Activated CD8-positive, alpha-beta memory T cell treated with anti-CD3 and anti-CD28 coated beads, Interleukin-2, amount 50 U/mL, for 48 hours (primary cell): ENCODE measurements at regions not wholly inside any gene's neighbourhood (a gene's known extent, or its start where the extent isn't known, plus 50 kb on each side); places are given as distances from the start of the nearest gene placed in this dataset.

Experiments
- DNase-seq: peaks from one replicate; pipeline ENCODE4 v3.0.0-alpha.2; 2020

DNA sequence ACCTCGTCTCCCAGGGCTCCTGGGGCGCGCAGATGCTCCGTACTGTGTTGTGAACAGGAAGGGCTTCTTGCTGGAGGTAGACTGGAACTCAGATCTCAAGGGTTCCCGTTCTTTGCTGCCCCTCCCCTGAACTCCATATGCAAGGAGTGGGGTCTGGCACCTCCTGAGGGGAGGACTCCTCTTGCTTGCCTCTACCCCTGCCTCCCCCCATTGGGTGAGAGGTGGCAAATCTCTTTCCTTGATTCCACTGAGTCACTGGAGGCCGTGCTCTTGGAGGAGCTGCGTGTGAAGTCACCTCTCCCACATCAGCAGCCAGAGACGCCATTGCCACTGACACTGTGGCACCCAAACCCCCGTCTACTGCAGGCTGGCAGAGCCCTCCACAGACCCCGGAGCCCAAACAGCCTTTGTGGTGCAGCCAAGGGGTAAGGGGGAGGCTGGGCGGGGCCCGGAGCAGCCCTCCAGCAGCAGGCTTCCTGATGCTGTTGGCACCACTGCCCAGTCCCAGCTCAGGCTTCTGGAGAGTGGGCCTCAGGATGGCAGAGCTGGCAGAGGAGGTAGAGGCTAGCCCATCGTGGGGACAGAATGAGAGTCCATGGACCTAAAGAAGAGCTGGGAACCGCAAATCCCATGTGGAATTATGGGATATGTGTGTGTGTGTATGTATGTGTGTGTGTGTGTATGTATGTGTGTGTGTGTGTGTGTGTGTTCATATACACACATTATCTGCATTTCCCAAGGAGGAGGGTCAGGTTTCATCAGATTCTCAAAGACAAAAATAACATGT lies 104.9 kb upstream of the RUNX3 start:
- peak; percentile 68 for DNase-seq

DNA sequence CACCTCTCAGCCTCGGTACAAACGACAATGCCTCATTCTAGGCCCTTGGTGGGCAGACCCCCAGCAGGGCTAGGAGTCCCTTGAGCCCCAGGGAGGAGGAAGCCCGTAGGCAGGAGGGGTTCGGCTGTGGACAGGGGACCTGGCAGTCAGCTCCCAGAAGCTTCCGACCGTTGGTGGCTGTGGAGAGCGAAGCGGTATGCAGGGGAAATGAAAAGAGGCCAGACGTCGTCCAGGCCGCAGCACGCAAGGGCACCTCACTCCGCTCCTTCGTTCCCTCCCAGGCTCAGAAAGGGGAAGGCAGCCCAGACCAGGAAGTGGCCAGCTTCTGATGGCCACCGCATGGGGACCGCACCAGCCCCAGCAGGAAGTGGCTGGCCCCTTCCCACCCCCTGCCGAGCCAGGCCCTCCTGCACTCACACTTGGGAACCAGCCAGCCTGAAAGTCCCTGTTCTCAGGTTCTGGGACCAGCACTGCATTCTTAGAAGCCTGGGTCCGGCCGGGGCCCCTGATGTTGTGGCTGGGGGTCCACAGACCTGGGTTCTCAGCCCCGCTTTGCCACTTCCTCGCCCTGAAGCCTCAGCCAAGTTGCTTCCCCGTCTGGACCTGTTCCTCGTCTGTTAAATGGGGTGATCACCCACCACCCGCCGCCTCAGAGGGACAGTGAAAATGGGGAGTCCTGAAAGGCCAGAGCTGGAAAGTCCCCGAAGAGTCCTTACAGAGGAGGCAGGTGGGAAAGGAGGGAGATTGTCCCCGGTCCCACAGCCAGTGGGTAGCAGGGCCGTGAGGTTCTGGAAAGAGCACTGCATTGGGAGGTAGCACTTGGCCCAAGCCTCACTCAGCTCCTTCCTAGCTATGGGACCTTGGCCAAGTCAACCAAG lies 104.0 kb upstream of the RUNX3 start:
- DNase-seq, result peak; percentile 65

DNA sequence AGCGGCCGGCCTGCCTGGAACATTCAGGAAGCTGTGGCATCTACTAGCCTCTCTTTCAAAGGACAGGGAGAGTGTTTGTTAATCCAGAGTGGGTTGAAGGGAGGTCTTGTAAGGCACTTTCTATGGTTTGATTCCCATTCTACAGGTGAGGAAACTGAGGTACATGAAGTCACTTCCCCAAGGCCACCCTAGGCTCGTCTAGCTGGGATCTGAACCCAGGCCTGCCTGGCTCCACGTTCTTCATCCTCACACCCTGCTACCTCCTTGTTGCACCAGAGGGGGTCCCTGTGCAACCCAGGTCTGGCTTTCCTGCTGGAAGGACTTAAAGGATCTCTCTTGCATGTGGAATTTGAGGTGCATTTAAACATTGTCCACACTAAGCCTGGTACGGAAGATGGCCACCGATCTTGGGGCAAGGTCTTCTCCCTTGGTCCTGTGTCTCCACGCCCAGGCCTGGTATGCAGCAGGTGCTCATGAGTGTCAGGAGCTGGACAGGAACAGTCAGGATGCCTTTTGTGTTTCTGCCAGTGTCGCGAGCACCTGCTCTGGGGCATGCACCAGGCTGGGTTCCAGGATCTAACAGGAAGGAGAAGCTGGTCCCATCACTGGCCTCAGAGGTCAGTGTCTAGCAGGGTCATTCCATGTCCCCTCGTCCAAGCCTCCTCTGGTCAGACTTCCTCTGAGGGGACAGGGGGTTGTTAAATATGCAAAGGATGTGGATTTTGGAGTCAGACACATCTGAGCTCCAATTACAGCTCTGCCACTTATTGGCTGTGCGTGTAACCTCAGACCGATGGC lies 103.2 kb upstream of the RUNX3 start:
- peak; percentile 62 for DNase-seq

DNA sequence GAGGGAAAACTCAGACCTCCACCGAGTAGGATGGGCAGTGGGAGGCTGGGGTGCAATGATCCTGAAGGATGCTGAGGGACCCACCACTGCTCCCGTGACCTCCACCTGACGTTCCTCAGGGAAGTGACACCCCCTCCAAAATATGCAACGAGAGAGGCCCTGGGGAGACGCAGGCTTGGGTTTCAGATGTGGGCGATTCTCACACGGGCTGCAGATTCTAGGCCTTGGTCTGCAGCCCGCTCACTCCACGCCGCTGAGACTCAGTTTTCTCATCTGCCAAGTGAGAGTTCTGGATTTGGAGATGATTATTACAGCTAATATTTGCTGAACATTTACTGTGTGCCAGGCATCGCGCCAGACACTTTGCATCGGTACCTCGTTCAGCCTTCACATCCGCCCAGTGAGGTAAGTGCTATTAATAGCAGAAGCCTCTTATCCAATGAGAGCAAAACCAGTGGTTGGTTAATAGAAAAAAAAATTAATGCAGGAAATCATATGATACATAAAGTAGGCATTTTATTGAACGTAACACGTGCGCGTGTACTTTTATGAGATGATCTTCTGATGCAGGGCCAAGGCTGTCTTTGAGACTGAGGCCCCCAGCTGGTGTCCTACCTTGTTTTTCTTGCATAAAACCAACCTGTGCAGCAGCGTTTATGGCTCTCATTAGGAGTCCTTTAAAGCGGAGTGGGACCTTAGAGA lies 102.0 kb upstream of the RUNX3 start:
- DNase-seq, result peak; percentile 71

DNA sequence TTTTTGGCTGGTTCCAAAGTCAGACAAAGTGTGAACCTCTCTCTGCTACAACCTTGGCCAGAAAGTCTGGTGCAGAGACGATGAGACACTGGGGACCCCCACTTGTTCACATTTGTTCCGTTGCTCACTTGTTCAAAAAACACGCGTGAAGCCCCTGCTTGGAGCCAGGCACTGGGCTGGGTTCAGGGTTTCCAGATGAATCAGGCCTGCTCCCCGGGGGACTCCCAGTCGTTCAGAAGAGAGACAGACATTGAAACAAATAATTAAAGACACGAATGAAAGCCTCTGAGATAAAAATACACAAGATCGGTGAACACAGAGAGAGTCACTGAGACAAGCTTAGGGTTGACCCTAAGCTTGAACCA lies 101.5 kb upstream of the RUNX3 start:
- DNase-seq, result peak; percentile 81

DNA sequence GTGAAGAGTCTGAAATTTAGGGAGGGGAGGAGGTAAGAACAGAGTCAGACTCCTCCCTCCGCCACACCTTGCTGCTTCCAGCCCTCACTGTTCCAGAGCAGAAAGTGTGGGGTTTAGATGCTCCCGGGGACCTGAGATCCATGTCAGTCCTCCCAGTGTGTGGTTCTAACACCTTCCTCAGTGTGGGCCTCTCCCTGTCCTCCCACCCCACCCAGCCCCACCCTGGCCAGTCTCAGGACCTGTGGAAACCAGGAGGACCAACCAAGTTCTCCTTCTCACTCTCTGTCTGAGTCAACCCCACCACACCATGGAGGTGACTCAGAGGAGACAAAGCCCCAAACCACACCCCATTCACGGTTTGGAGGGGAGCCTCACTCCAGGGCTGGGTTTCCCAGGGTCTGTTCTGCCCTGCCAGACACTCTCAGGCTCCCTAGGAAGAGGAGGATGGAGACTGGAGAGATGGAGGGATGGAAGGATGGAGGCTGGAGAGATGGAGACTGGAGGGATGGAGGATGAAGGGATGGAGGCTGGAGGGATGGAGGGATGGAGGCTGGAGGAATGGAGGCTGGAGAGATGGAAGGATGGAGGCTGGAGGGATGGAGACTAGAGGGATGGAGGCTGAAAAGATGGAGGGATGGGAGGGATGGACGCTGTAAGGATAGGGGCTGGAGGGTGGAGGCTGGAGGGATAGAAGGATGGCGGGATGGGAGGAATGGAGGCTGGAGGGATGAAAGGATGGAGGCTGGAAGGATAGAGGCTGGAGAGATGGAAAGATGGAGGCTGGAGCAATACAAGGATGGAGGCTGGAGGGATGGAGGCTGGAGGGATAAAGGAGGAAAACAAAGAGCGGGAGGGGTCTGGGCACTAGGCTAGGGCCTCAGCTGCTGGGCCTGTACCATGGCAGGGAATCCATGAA lies 100.9 kb upstream of the RUNX3 start:
- DNase-seq, result peak; percentile 85

DNA sequence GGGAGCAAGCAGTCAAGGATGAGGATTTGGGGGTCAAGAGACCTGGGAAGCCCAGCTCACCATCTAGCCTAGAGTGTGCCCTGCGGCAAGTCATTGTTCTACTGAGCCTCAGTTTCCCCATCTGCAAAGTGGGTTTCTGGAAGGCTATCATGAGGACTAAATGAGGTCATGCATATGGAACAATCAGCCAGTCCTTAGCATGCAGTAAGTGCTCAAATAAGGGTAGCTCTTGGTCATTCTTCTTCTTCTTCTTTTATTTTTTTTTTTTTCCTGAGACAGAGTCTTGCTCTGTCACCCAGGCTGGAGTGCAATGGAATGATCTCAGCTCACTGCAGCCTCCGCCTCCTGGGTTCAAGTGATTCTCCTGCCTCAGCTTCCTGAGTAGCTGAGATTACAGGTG lies 99.9 kb upstream of the RUNX3 start:
- no peak for DNase-seq

DNA sequence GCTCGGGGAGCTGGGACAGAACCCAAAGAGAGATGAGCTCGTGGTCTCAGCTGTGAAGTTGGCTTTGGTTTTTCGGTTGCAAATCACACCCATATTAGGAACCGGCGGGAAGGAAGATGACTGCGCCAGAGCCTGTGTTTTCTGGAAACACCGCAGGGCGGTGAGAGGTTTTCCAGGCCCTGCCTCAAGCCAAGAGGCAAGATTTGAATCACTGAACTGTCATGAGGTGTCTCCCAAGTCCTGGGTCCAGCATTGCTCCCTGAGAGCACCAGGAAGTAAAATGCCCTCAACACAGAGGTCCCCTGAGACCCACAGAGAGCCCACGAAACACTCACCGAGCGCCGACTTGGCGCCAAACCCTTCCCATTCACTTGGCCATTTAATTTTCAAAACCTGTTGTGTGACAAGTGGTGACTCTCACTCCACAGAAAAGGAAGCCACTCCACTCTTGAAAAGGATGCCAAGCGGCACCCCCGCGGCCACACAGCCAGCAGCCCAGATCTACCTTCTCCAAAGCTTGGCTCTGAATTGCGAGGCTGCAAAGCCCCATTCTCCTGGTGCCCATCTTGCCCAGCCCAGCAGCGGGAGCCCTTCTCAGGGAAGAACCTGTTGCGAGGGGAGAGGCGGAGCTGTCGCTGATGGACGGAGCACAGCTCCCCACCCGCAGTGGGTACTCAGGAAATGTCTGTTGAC lies 99.0 kb upstream of the RUNX3 start:
- peak; percentile 80 for DNase-seq

DNA sequence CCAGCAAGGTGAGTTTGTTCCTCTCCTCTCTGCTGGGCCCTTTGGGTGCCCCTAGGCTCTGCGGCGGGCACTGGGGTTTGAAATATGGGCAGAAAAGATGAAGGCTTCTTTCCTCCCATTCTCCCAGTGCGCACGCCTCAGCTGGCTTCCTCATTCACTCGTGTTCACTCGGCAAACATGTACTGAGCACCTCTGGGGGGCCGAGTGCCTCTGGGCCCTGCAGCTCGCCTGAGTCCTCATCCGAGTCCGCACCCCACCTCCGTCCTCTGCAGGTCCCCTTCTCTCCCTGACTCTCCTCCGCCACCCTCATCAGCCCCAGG lies 98.5 kb upstream of the RUNX3 start:
- DNase-seq, result no peak

DNA sequence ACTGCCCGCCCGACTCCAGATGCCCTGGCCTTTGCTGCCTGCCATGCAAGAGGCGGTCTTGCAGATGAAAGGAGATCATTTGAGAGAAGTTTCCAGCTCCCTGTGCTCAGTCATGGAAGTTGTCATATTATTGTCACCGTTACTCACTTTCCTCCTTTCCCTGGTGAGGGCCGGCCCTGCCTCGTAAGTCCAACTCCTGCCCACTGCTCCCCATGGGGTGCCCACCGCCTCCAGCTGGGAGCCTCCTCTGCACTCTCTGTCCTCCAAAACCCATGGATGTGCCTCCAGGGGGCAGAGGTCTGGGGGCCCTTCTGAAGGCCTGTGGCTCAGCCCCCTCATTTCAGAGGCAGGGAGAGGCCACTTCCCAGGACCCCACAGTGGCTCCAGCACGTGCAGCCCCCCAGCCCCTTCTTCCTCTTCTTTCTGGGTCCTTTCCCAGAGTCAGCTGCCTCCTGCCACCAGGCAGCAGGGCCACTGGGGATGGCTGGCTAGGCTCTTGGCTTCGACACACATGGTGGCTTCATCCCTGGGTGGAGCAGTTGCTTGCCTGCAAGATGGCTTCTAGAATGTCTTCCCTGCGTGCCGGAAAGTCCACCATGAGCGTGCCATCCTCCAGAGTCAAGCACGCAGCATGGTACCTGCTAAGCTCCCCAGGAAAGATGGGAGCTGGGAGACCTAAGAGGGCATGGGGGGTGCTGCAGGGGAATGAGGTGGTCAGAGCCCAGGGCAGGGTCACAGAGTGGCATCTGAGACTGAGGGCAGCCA lies 97.9 kb upstream of the RUNX3 start:
- no peak for DNase-seq

DNA sequence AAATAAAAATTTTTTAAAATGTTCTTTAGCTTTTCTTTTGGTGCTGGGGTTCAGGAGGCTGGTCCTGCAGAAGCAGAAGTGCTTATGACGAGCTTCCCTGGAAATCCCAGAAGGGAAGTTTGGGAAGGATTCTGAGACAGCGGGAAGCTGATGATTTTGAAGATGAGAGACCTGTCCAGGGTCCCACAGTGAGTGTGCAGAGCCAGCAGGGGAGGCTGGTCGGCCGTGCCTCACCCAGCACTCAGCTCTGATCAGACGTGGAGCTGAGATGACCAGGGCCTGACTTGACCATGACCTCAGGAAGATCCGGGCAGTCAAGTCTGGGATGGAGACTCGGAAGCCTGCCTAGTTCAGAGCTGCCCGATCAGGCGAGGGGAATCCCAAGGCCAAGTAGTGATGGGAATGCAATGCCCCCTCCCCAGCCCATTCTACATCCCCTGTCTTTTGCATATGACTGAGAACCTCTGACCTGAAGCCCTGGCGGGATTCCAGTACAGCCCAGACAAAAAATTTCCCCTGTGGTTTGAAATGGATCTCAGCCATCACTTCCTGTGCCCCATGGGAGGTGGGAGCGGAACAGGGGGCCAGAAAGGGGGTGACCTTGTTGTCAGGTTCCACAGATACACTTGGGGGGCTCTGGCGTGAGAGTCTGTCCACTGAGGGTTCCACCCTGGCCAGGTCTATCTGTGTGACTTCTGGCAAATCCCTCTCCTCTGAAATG lies 96.8 kb upstream of the RUNX3 start:
- no peak for DNase-seq

DNA sequence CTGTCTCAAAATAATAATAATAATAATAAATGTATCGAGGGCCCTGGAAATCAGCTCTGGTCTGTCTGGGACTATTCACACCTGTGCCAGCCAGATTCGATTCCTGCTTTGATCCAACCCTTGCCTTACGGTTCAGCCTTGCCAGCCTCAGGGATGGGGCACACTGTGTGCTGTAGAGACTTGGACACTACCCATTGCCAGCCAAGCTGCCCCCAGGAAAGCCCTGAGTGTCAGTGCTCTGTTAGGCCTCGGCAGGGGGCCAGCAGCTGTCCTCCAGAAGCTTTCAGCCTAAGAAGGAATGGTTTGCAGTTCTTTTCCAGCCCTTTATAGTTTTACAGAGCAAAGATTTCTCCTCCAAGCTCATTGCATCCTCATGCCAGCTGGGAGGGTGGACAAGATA lies 96.2 kb upstream of the RUNX3 start:
- no peak for DNase-seq

DNA sequence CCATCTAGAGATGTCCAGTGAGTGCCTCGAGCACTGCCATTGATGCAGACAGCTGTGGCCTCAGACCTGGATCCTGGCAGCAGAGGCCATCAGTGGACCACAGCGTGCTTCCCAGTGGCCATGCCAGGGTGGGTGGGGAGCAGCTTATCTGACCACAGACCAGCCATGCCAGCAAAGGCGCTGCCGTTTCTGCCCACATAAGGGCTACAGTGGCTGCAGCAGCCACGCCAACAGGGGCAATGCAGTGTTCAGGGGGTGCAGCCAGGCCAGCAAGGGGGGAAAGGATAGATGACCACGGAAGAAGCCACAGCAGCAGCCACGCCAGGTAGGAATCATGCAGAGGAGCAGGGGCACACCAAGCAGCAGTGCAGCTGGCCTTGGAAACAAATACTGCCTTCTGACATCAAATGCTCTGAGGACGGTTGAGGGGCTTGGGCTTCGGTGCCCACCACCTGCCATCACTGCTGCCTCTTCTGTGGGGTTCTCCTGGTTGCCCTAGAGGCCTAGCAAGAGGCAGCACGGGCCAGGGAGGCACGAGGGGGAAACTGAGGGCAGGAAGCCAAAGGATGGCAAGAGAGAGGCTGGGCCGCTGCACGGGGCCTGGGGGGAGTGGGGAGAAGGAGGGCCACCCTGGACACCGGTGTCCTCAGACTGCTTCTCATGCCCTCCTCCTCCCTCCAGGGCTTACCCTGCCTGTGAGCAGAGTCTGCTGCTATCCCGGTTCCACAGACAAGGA lies 94.7 kb upstream of the RUNX3 start:
- DNase-seq, result no peak

DNA sequence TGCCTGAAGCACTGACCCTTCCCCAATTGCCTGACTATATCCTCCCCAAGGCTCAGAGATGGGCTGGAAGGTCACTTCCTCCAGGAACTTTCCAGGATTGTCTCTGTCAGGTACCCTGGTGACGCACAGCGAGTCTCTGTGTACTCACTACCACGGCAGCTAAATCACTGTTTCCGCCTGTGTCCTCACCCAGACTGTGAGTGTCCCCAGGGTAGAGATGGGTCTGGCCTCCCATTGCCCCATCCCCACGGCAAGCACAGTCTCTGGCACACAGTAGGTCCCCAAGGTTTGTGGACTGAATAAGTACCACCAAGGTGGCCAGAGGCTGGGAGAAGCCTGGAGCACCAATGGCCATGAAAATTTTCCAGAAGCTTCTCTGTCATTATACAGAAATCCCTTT lies 93.8 kb upstream of the RUNX3 start:
- no peak for DNase-seq

DNA sequence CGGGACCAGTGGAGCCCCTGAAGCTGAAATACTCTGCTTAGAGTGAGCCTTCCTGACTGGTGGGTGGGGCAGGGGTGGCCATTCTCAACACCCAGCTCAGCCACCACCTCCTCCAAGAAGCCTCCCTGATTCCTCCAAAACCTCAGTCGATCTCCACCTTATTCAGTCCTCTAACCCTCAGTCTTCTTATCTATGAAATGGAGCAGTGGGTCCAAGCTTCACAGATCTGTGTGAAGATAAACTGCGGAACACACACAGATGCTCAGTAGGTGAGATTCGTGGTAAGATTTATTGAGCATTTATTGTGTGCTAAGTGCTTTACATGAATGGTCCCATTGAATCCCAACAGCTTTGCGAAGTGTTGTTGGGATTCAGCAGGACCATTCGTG lies 93.1 kb upstream of the RUNX3 start:
- DNase-seq, result no peak

DNA sequence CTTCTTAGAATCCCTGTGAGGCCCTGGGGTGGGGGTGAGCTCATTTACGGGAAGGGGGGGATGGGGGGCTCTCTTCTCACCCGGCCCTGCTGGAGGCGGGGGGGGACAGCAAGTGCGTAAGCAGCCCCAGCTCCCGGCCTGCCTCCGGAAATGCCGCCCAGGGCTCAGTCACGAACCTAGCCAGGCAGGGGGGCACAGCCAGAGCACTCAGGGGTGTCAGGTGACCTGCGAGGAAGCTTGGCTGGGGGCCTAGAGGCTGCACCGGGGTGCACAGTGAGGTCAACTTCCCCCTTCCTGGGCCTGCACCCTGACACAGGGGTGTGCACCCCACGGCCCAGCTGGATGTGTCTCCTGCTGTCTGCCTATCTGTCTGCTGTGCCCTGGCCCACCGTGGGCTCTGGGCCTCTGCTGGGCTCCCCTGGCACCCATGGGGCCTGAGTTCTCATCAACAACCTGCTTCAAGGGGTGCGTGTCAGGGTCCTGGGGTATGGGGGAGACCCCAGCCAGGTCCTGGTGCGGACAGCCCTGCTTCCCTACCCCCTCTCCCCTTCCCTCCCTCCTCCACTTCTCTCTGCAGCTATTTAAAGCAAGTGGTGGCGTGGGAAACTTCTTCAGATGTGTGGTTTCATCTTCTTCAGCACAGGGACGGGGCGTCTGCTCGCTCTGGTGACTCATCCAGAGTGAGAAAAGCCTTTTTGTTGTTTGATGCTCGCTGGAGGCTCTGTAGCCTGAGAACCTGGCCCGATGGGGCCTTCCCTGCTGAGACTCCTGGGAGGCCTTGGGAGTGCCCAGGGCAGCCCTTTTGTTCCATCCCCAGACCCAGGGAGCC lies 92.5 kb upstream of the RUNX3 start:
- peak; percentile 95 for DNase-seq

DNA sequence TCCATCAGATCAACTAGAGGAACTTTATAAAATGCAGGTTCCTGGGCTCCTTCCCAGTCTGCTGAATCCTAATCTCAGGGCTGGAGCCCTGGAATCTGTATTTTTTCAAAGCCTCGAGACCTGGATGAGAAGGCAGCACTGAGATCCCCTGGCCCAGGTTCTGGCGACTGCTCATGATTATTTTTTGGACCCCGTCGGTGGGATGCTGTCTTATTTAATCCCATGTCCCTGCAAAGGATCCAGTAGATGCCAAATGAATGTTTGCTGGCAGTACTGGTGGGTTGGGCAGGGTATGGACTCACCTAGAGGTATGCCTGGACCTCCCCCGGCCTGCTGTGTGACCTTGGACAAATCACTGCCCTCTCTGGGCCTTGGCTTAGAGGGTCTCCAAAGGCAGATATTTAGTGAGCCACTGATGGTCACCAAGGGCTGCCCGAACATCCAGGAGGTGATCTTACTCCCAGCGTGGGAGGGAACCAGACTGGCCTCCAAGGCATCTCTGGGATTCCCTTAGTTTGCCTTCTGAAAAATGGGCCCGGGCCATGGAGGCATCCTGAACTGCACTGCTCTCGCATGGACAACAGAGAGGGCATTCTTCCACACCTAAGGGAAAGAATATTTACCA lies 91.6 kb upstream of the RUNX3 start:
- no peak for DNase-seq
